Lung (tissue), 11 donors: ENCODE measurements at regions not wholly inside any gene's neighbourhood (a gene's known extent, or its start where the extent isn't known, plus 50 kb on each side); places are given as distances from the start of the nearest gene placed in this dataset.

Experiments used
- ATAC-seq: fragments of 200-7000 bp; cut with Tn5 transposase; one replicate; pipeline ENCODE4 v1.9.1; 2020; ENCODE audit warnings: moderate number of reproducible peaks; ENCODE audit not compliant: insufficient read depth, low FRiP score
- DNase-seq, 3 donors: peaks; one replicate each; pipeline ENCODE4 v3.0.0-alpha.2; 2013 to 2017
- H3K27ac ChIP-seq, 2 donors: one replicate each; pipeline ENCODE4 v1.5.1; 2013; ENCODE audit warnings: mild to moderate bottlenecking in 2 of 2, moderate library complexity in 2 of 2, control low read depth in 1 of 2, inconsistent platforms in 1 of 2, low read depth in 1 of 2, low read length in 1 of 2
- H3K27me3 ChIP-seq, 3 donors: one replicate each; pipeline ENCODE4 v1.5.1; 2013; ENCODE audit warnings: low read length in 2 of 3; ENCODE audit not compliant: control insufficient read depth in 3 of 3, insufficient read depth in 3 of 3
- H3K36me3 ChIP-seq, 4 donors: one replicate each; pipeline ENCODE4 v1.5.1; 2013; ENCODE audit warnings: low read length in 4 of 4, mild to moderate bottlenecking in 1 of 4, moderate library complexity in 1 of 4; ENCODE audit not compliant: control insufficient read depth in 4 of 4, insufficient read depth in 4 of 4
- H3K4me1 ChIP-seq, 5 donors: one replicate each; pipeline ENCODE4 v1.5.1; 2013; ENCODE audit warnings: low read length in 5 of 5, mild to moderate bottlenecking in 2 of 5, moderate library complexity in 1 of 5; ENCODE audit not compliant: control insufficient read depth in 5 of 5, insufficient read depth in 5 of 5
- H3K4me3 ChIP-seq: one replicate; pipeline ENCODE4 v1.5.1; 2013; ENCODE audit warnings: mild to moderate bottlenecking, control low read depth, moderate library complexity
- H3K9ac ChIP-seq, 2 donors: one replicate each; pipeline ENCODE4 v1.5.1; 2013; ENCODE audit warnings: low read length in 2 of 2, control low read depth in 1 of 2; ENCODE audit not compliant: insufficient read depth in 1 of 2
- H3K9me3 ChIP-seq, 4 donors: one replicate each; pipeline ENCODE4 v1.5.1; 2013; ENCODE audit warnings: low read length in 3 of 4, mild to moderate bottlenecking in 1 of 4, moderate library complexity in 1 of 4; ENCODE audit not compliant: control insufficient read depth in 4 of 4, insufficient read depth in 3 of 4
- CTCF ChIP-seq: IDR thresholded peaks from 2 replicates; pipeline ENCODE4 v1.5.1; 2012; ENCODE audit warnings: mild to moderate bottlenecking; ENCODE audit errors: control extremely low read depth, extremely low read depth
- WGBS, 2 donors: extraction: QIAGEN DNeasy Blood & Tissue Kit; methylation state at CpG; one replicate each; pipeline ENCODE4 v1.1.7; 2013; 5-methylcytosine and 5-hydroxymethylcytosine counted together
- donor health status: control.
- donor health status: control.
- donor health status: Bipolar disorder and iron deficiency.
- donor health status: healthy.
- donor health status: DM: yes; HTN: yes; CAD: no.

DNA sequence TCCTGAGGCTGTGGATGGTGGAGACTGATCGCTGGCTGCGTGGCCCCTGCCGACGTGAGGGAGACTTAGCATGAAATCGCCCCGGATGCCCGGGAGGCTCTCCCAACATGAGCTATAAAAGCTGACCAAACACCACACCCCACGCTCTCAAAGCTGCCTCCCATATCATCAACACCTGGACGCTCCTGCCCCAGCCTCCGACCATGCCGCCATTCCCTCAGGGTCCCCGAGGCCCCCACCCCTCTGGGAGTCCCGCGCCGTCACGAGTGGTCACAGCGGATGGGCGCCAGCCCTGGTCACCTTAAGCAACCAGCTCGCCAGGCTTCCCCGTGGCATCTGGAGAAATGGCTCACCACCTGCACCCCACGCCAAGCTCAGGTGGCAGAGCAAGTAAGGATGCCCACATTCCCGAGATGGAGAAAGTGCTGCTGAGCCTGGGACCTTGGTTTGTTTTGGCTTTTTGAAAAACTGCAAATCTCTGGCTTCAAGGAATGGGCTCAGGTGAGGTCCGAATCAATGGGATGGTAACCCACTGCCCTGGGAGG lies 196.0 kb downstream of the MED10 start:
- Histone ChIP-seq H3K4me3 (no peak overlapping the region), H3K36me3 (no peaks in the 10 kb centered on the region), H3K9me3 (peaks cover 0 to 14% (median 0%) of the 10 kb centered on the region in 4 donors), H3K4me1 (no peaks in the 10 kb centered on the region), H3K9ac (no peak overlapping the region), H3K27ac (no peak overlapping the region), H3K27me3 (no peaks in the 10 kb centered on the region)
- ATAC-seq (no peak), DNase-seq (no peak)
- TF ChIP-seq CTCF, result no peak
- WGBS, 2 donors, result 79 to 82% methylated on average over 23 of the region's 23 CpGs

DNA sequence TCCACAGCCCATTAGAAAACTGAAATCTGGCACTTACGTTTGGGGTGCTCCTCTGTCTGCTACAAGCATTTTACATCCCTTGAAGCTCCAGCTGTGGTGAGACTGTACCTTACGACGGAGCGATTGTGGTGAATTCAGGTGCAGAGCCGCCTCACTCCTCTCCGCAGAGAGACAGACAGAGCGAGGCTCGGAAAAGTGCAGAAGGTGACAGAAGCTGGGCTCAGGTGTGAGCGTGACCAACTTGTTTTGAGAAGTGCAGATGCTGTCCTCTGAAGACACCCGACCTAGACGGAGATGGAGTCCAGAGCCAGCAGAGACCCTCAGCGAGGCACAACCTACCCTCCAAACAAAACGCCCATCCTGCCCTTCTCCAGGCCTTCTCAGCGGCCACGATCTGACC lies 196.5 kb downstream of the MED10 start:
- DNase-seq (no peak), ATAC-seq (no peak)
- Histone ChIP-seq H3K27me3 (no peaks in the 10 kb centered on the region), H3K9me3 (peaks cover 0 to 14% (median 0%) of the 10 kb centered on the region in 4 donors), H3K4me3 (no peak overlapping the region), H3K9ac (no peak overlapping the region), H3K27ac (no peak overlapping the region), H3K4me1 (no peaks in the 10 kb centered on the region), H3K36me3 (no peaks in the 10 kb centered on the region)
- 82 to 86% methylated on average over 15 of the region's 15 CpGs for WGBS, 2 donors
- no peak for TF ChIP-seq CTCF

DNA sequence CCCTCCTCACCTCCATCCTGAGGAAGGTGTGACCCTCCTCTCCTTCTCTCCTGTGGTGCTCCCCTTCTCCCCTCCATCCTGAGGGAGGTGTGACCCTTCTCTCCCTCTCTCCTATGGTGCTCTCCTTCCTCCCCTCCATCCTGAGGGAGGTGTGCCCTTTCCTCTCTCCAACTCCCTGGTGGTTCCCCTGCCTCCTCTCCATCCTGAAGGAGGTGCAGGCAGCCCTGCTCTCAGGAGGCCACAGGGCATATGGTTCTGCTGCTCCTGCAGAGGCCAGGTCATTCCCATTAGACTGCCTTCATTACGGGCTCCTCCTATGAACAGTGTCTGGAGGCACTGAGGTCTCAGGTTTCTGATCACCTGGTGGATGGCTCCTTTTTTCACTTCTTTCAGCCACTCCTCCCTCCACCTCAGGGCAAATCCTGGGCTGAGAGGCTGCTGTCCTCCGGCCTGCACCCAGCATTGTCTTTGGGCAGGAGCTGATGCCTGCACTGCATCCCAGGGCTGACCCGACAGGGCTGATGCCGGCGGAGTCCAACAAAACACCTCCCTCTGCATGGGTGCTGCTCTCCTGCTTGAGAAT lies 197.1 kb downstream of the MED10 start:
- no peak for ATAC-seq
- no peaks in the 10 kb centered on the region for H3K4me1 ChIP-seq
- no peaks in the 10 kb centered on the region for H3K27me3 ChIP-seq
- no peak for TF ChIP-seq CTCF
- 65 to 75% methylated on average over 5 of the region's 5 CpGs for WGBS, 2 donors
- no peak for DNase-seq
- peaks cover 0 to 14% (median 0%) of the 10 kb centered on the region in 4 donors for H3K9me3 ChIP-seq
- H3K27ac ChIP-seq, result no peak overlapping the region
- no peak overlapping the region for H3K4me3 ChIP-seq
- no peaks in the 10 kb centered on the region for H3K36me3 ChIP-seq
- H3K9ac ChIP-seq, result no peak overlapping the region
